ENCODE measurements at regions not wholly inside any gene's neighbourhood (a gene's known extent, or its start where the extent isn't known, plus 50 kb on each side); places are given as distances from the start of the nearest gene placed in this dataset.

- no peak for DNase-seq (ENCODE audit: low read depth, low spot score)
- H3K4me3 ChIP-seq (ENCODE audit: low read depth, low read length): no peak overlapping the region
- TF ChIP-seq CTCF (IDR thresholded peaks at IDR 0.05; ENCODE audit: low read depth, low read length): no peak
- in situ Hi-C loops (cut with HindIII; ENCODE audit: low sequenced_read_pairs): no loop called here
These were observed 115.6 kb upstream of the AGAP1 start for GRCh38 chr2:235378246-235378645.

GRCh38 chr2:235378944-235379343 is 114.9 kb upstream of the AGAP1 start:
- TF ChIP-seq CTCF (IDR thresholded peaks at IDR 0.05; ENCODE audit: low read depth, low read length): no peak
- no peak for DNase-seq (ENCODE audit: low read depth, low spot score)
- in situ Hi-C loops (cut with HindIII; ENCODE audit: low sequenced_read_pairs): no loop called here
- H3K4me3 ChIP-seq (ENCODE audit: low read depth, low read length): no peak overlapping the region

GRCh38 chr2:235381261-235381912 is 112.5 kb upstream of the AGAP1 start:
- in situ Hi-C loops (cut with HindIII; ENCODE audit: low sequenced_read_pairs): no loop called here
- DNase-seq (ENCODE audit: low read depth, low spot score): no peak
- TF ChIP-seq CTCF (IDR thresholded peaks at IDR 0.05; ENCODE audit: low read depth, low read length): no peak
- H3K4me3 ChIP-seq (ENCODE audit: low read depth, low read length): no peak overlapping the region

- H3K4me3 ChIP-seq (ENCODE audit: low read depth, low read length): no peak overlapping the region
- in situ Hi-C loops (cut with HindIII; ENCODE audit: low sequenced_read_pairs): no loop called here
- DNase-seq (ENCODE audit: low read depth, low spot score): no peak
- no peak for TF ChIP-seq CTCF (IDR thresholded peaks at IDR 0.05; ENCODE audit: low read depth, low read length)
These were observed 111.7 kb upstream of the AGAP1 start for GRCh38 chr2:235382179-235382578.

GRCh38 chr2:235382601-235383000 is 111.2 kb upstream of the AGAP1 start:
- H3K4me3 ChIP-seq (ENCODE audit: low read depth, low read length): no peak overlapping the region
- DNase-seq (ENCODE audit: low read depth, low spot score): no peak
- in situ Hi-C loops (cut with HindIII; ENCODE audit: low sequenced_read_pairs): no loop called here
- no peak for TF ChIP-seq CTCF (IDR thresholded peaks at IDR 0.05; ENCODE audit: low read depth, low read length)

- no peak for TF ChIP-seq CTCF (IDR thresholded peaks at IDR 0.05; ENCODE audit: low read depth, low read length)
- DNase-seq (ENCODE audit: low read depth, low spot score): no peak
These were observed 110.5 kb upstream of the AGAP1 start for GRCh38 chr2:235383272-235383843.

More at GRCh38 chr2:235383272-235383843, 110.5 kb upstream of the AGAP1 start:
- no peak overlapping the region for H3K4me3 ChIP-seq (ENCODE audit: low read depth, low read length)
- in situ Hi-C loops (cut with HindIII; ENCODE audit: low sequenced_read_pairs): no loop called here
